HAP-1 (cell line): ENCODE measurements at regions not wholly inside any gene's neighbourhood (a gene's known extent, or its start where the extent isn't known, plus 50 kb on each side); places are given as distances from the start of the nearest gene placed in this dataset.
"Not testable (repeated sequence)": the region's sequence is repeated elsewhere in the genome, so short reads cannot be mapped to it uniquely, and the experiment has no call there.

Source experiments
- DNase-seq, 2 experiments: peaks; one replicate each; pipeline ENCODE4 v3.0.0-alpha.2; 2016 to 2020; ENCODE audit warnings: low spot score in 2 of 2
- H3K27me3 ChIP-seq: fragments of 250-450 bp; sonication (Bioruptor Pico); 2 replicates; pipeline ENCODE4 v1.5.1; 2020; ENCODE audit warnings: low read depth, mild to moderate bottlenecking, moderate library complexity
- H3K36me3 ChIP-seq: fragments of 250-450 bp; sonication (Bioruptor Pico); replicated peaks from 2 replicates; pipeline ENCODE4 v1.5.1; 2020; ENCODE audit warnings: mild to moderate bottlenecking
- H3K4me1 ChIP-seq: fragments of 250-450 bp; sonication (Bioruptor Pico); 2 replicates; pipeline ENCODE4 v1.5.1; 2020; ENCODE audit warnings: mild to moderate bottlenecking
- H3K4me3 ChIP-seq: fragments of 250-450 bp; sonication (Bioruptor Pico); 2 replicates; pipeline ENCODE4 v1.5.1; 2020; ENCODE audit warnings: mild to moderate bottlenecking, moderate library complexity
- H3K9me3 ChIP-seq: fragments of 250-450 bp; sonication (Bioruptor Pico); 2 replicates; pipeline ENCODE4 v1.5.1; 2020; ENCODE audit warnings: mild to moderate bottlenecking, moderate library complexity
- in situ Hi-C: fragments of 300-500 bp; cut with MboI; formaldehyde crosslinking; loops from 3 replicates; pipeline ENCODE4 v1.14.3; 2020; ENCODE audit warnings: low sequenced_read_pairs, inconsistent platforms, mixed read lengths

GRCh38 chr3:110925798-110926197, 145.8 kb upstream of the NECTIN3 start:
- Histone ChIP-seq H3K4me1 (no peaks in the 10 kb centered on the region; the same call in 1 of the 2 replicates), H3K27me3 (no peaks in the 10 kb centered on the region), H3K36me3 (no peaks in the 10 kb centered on the region), H3K9me3 (no peaks in the 10 kb centered on the region), H3K4me3 (no peak overlapping the region)
- DNase-seq = peak in 1 of 2 experiments; percentile 10
- in situ Hi-C loops = no loop called here

DNA sequence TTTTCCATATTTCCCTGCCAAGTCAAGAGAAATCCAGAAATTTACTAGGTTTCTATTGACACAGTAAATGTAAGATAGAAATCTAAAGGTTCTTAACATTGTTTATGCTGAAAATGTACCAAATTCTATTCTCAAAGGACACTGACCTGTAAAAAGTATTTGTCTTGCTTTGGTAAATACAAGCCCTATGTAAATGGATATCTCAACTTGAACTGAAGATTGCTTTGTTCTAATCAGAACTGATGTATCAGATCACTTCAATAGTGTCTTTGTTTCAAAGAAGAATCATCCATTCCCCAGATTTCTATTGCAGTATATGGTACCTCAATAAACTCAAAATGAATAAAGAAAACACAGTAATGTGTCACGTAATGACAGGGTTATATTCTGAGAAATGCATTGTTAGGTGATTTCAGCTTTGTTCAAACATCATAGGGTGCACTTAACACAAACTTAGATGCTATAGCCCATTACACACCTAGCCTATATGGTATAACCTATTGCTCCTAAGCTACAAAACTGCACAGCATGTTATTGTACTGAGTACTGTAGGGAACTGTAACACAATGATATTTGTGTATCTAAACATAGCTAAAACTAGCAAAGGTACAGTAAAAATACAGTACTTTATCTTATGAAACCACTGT, 143.5 kb upstream of the NECTIN3 start:
- Histone ChIP-seq H3K4me3 (no peak overlapping the region), H3K9me3 (no peaks in the 10 kb centered on the region), H3K4me1 (no peaks in the 10 kb centered on the region; the same call in 1 of the 2 replicates), H3K36me3 (no peaks in the 10 kb centered on the region), H3K27me3 (no peaks in the 10 kb centered on the region)
- no peak for DNase-seq
- in situ Hi-C loops = no loop called here

DNA sequence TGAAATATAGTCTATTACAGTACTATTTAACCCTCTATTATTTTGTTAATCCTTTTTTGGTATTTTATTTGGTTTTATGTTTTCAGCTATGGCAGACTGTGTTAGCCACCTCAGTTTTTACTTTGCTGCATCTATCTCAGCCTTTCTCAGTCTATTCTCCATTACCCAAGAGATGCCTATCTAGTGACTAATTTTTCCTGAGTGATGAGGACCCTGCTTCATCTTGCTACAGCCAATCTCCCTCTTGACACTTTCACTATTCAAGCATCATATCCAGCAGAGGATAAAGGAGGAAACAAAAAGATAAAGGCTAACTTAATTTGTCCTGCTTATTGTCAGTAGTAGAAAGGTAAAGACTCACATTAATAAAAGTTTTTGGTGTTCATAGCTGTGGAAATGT, 141.8 kb upstream of the NECTIN3 start:
- no peaks in the 10 kb centered on the region for H3K27me3 ChIP-seq
- DNase-seq = no peak
- no peak overlapping the region for H3K4me3 ChIP-seq
- H3K9me3 ChIP-seq = no peaks in the 10 kb centered on the region
- in situ Hi-C loops = no loop called here
- H3K36me3 ChIP-seq = no peaks in the 10 kb centered on the region
- H3K4me1 ChIP-seq = no peaks in the 10 kb centered on the region; the same call in 1 of the 2 replicates

GRCh38 chr3:110932567-110932966, 139.0 kb upstream of the NECTIN3 start:
- DNase-seq = no peak
- Histone ChIP-seq H3K27me3 (no peaks in the 10 kb centered on the region), H3K9me3 (no peaks in the 10 kb centered on the region), H3K4me1 (no peaks in the 10 kb centered on the region), H3K4me3 (no peak overlapping the region), H3K36me3 (no peaks in the 10 kb centered on the region)
- in situ Hi-C loops = no loop called here

- Histone ChIP-seq H3K4me3 (no peak overlapping the region), H3K27me3 (no peaks in the 10 kb centered on the region), H3K9me3 (no peaks in the 10 kb centered on the region), H3K4me1 (no peaks in the 10 kb centered on the region), H3K36me3 (no peaks in the 10 kb centered on the region)
- in situ Hi-C loops = no loop called here
- no peak for DNase-seq
These were observed 137.7 kb upstream of the NECTIN3 start for GRCh38 chr3:110933821-110934426.

DNA sequence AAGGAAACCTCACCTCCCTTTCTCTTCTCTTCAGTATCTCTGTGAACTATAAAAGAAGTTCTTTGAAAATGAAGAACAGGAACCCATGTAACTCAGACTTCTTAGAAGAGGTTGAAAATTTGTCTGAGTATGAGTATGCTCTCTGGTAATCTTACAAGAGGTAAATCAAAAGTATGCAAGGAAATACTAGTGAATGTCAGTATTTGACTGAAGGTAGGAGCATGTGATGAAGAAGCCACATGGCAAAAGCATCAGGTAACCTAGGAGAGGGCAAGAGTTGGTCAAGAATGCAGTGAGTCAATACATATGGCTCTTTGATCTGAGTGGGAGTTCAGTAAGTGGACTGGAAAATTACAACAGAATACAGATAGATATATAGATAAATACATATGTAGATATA, 133.0 kb upstream of the NECTIN3 start:
- Histone ChIP-seq H3K4me1 (no peaks in the 10 kb centered on the region), H3K36me3 (no peaks in the 10 kb centered on the region), H3K4me3 (no peak overlapping the region), H3K27me3 (no peaks in the 10 kb centered on the region), H3K9me3 (no peaks in the 10 kb centered on the region)
- DNase-seq = no peak
- in situ Hi-C loops = no loop called here

- H3K9me3 ChIP-seq = no peaks in the 10 kb centered on the region
- no peaks in the 10 kb centered on the region for H3K27me3 ChIP-seq
- DNase-seq = no peak
- H3K36me3 ChIP-seq = no peaks in the 10 kb centered on the region
- H3K4me1 ChIP-seq = no peaks in the 10 kb centered on the region
- in situ Hi-C loops = no loop called here
- no peak overlapping the region for H3K4me3 ChIP-seq
These were observed 131.6 kb upstream of the NECTIN3 start for GRCh38 chr3:110940055-110940454.

GRCh38 chr3:110944782-110945181, 126.8 kb upstream of the NECTIN3 start:
- in situ Hi-C loops = no loop called here
- no peak for DNase-seq
- no peaks in the 10 kb centered on the region for H3K27me3 ChIP-seq
- H3K4me1 ChIP-seq = no peaks in the 10 kb centered on the region
- no peak overlapping the region for H3K4me3 ChIP-seq
- H3K9me3 ChIP-seq = peaks cover 6% of the 10 kb centered on the region; the same call in 1 of the 2 replicates
- H3K36me3 ChIP-seq = no peaks in the 10 kb centered on the region

GRCh38 chr3:110946810-110947209, 124.8 kb upstream of the NECTIN3 start:
- in situ Hi-C loops = no loop called here
- Histone ChIP-seq H3K9me3 (peaks cover 6% of the 10 kb centered on the region; the same call in 1 of the 2 replicates), H3K36me3 (no peaks in the 10 kb centered on the region), H3K4me3 (no peak overlapping the region), H3K4me1 (no peaks in the 10 kb centered on the region), H3K27me3 (no peaks in the 10 kb centered on the region)
- no peak for DNase-seq

GRCh38 chr3:110949194-110949593, 122.4 kb upstream of the NECTIN3 start:
- H3K9me3 ChIP-seq, H3K4me3 ChIP-seq, H3K4me1 ChIP-seq, in situ Hi-C loops, H3K27me3 ChIP-seq, H3K36me3 ChIP-seq, DNase-seq: not testable (repeated sequence)

- no peak for DNase-seq
- in situ Hi-C loops = no loop called here
- Histone ChIP-seq H3K36me3 (no peaks in the 10 kb centered on the region), H3K4me3 (no peak overlapping the region), H3K9me3 (no peaks in the 10 kb centered on the region), H3K27me3 (no peaks in the 10 kb centered on the region), H3K4me1 (peaks cover 11% of the 10 kb centered on the region)
These were observed 116.2 kb upstream of the NECTIN3 start for GRCh38 chr3:110955301-110955880.

GRCh38 chr3:110956081-110956480, 115.5 kb upstream of the NECTIN3 start:
- in situ Hi-C loops = no loop called here
- H3K9me3 ChIP-seq = no peaks in the 10 kb centered on the region

GRCh38 chr3:110957247-110958025, 114.2 kb upstream of the NECTIN3 start:
- in situ Hi-C loops = no loop called here
- Histone ChIP-seq H3K36me3 (no peaks in the 10 kb centered on the region), H3K27me3 (no peaks in the 10 kb centered on the region), H3K4me3 (no peak overlapping the region), H3K4me1 (peaks cover 11% of the 10 kb centered on the region), H3K9me3 (no peaks in the 10 kb centered on the region)
- peak; percentile 77 to 87 for DNase-seq

More at GRCh38 chr3:110956081-110956480, 115.5 kb upstream of the NECTIN3 start:
- H3K27me3 ChIP-seq = no peaks in the 10 kb centered on the region
- H3K4me1 ChIP-seq = peaks cover 11% of the 10 kb centered on the region
- no peak for DNase-seq
- H3K36me3 ChIP-seq = no peaks in the 10 kb centered on the region
- H3K4me3 ChIP-seq = no peak overlapping the region
